K562 (cell line): ENCODE measurements at regions not wholly inside any gene's neighbourhood (a gene's known extent, or its start where the extent isn't known, plus 50 kb on each side); places are given as distances from the start of the nearest gene placed in this dataset.
"Not testable (repeated sequence)": the region's sequence is repeated elsewhere in the genome, so short reads cannot be mapped to it uniquely, and the experiment has no call there.

Experiments
- ATAC-seq: fragments of 200-7000 bp; cut with Tn5 transposase; 3 replicates; pipeline ENCODE4 v1.9.1; 2020; ENCODE audit warnings: moderate library complexity
- BruUV-seq: library from RNA; stranded (reverse); fragments of 400-500 nt; replicated peaks from 2 replicates; lab custom pipeline; 2021; lab: Mats Ljungman, UMichigan
- CTCF ChIA-PET: fragments of 300-600 bp; formaldehyde crosslinking; extraction: SDS; loops from one replicate; lab custom pipeline; 2021; ENCODE audit warnings: low intra/inter-chr PET ratio; lab: Yijun Ruan, JAX
- POLR2A ChIA-PET: fragments of 300-600, 350-650 bp; sonication (Branson Sonifier 250); formaldehyde crosslinking; extraction: SDS; loops from one replicate; lab custom pipeline; 2021; ENCODE audit warnings: antibody characterized with exemption, inconsistent platforms; lab: Yijun Ruan, JAX
- DNase-seq, 4 experiments: peaks; one replicate each; pipeline versions ENCODE4 v3.0.0 to v3.0.0-alpha.2; 2011 to 2018; ENCODE audit warnings: low spot score in 3 of 4, mixed read lengths in 3 of 4; ENCODE audit errors: extremely low read depth in 1 of 4
- FAIRE-seq: peaks from 2 replicates; lab custom pipeline; 2011; peaks lifted over from hg19 to GRCh38; lab: Jason Lieb, UNC
- H2AFZ ChIP-seq: 2 replicates; pipeline ENCODE4 v1.6.0; 2011; ENCODE audit warnings: low read depth, low read length, control low read depth, inconsistent platforms
- H3K27ac ChIP-seq: fragments of 200-600 bp; 3 replicates; pipeline ENCODE4 v1.8.0; 2011; ENCODE audit warnings: low read depth, mild to moderate bottlenecking, control low read depth, inconsistent platforms, low read length, moderate library complexity, mixed read lengths; ENCODE audit errors: extremely low read depth
- H3K27me3 ChIP-seq, 2 experiments: fragments of 300-600 bp in 1 of 2; 2 replicates in 1 of 2; 3 replicates in 1 of 2; pipeline versions ENCODE4 v1.6.0 to v1.8.0; 2011; ENCODE audit warnings: inconsistent platforms in 2 of 2, low read length in 2 of 2, mild to moderate bottlenecking in 1 of 2, mixed read lengths in 1 of 2, moderate library complexity in 1 of 2; ENCODE audit not compliant: control insufficient read depth in 2 of 2, insufficient read depth in 2 of 2
- H3K36me3 ChIP-seq: fragments of 300-600 bp; 3 replicates; pipeline ENCODE4 v1.8.0; 2011; ENCODE audit warnings: mild to moderate bottlenecking, low read length, inconsistent platforms; ENCODE audit not compliant: control insufficient read depth, insufficient read depth
- H3K4me1 ChIP-seq, 2 experiments: fragments of 200-600 bp in 1 of 2; replicated peaks in 1 of 2; 2 replicates in 1 of 2; 3 replicates in 1 of 2; pipeline versions ENCODE4 v1.5.1 to v1.8.0; 2011; ENCODE audit warnings: inconsistent platforms in 2 of 2, low read length in 2 of 2, mild to moderate bottlenecking in 1 of 2, mixed read lengths in 1 of 2, moderate library complexity in 1 of 2; ENCODE audit not compliant: control insufficient read depth in 2 of 2, insufficient read depth in 2 of 2
- H3K4me2 ChIP-seq: 2 replicates; pipeline ENCODE4 v1.6.1; 2011; ENCODE audit warnings: low read length, control low read depth, inconsistent platforms, mixed read lengths; ENCODE audit not compliant: insufficient read depth
- H3K4me3 ChIP-seq: fragments of 200-600 bp; sonication (generic), shearing (Covaris generic); 2 replicates; pipeline ENCODE4 v1.5.1; 2016; ENCODE audit warnings: control low read depth, inconsistent platforms
- H3K79me2 ChIP-seq: fragments of 200-600 bp; 3 replicates; pipeline ENCODE4 v1.8.0; 2011; ENCODE audit warnings: low read length, inconsistent platforms; ENCODE audit not compliant: control insufficient read depth, insufficient read depth
- H3K9ac ChIP-seq, 2 experiments: 2 replicates each; pipeline versions ENCODE4 v1.6.0 to v1.6.1; 2011; ENCODE audit warnings: low read depth in 2 of 2, low read length in 2 of 2, control low read depth in 1 of 2, inconsistent platforms in 1 of 2, mild to moderate bottlenecking in 1 of 2, mixed read lengths in 1 of 2; ENCODE audit not compliant: insufficient read depth in 1 of 2
- H3K9me1 ChIP-seq: one replicate; pipeline ENCODE4 v1.6.0; 2011; ENCODE audit warnings: inconsistent platforms, mild to moderate bottlenecking, low read length, moderate library complexity; ENCODE audit not compliant: control insufficient read depth, insufficient read depth
- H3K9me3 ChIP-seq: replicated peaks from 2 replicates; pipeline ENCODE4 v1.5.1; 2011; ENCODE audit warnings: low read depth, low read length, inconsistent platforms; ENCODE audit not compliant: control insufficient read depth, insufficient read depth
- H4K20me1 ChIP-seq: replicated peaks from 2 replicates; pipeline ENCODE4 v1.6.1; 2011; ENCODE audit warnings: low read length, inconsistent platforms, mixed read lengths; ENCODE audit not compliant: control insufficient read depth, insufficient read depth
- BHLHE40 ChIP-seq: IDR thresholded peaks from 2 replicates; pipeline ENCODE4 v1.6.1; 2011; ENCODE audit warnings: low read length, improper control_type of control experiment
- GATA2 ChIP-seq: sonication (generic); formaldehyde crosslinking; IDR thresholded peaks from 2 replicates; pipeline ENCODE4 v1.4.0; 2020; ENCODE audit warnings: mild to moderate bottlenecking, missing genetic modification reagents
- HLTF ChIP-seq: fragments of 450-650 bp; IDR thresholded peaks from 2 replicates; pipeline ENCODE4 v1.6.1; 2016
- MBD2 ChIP-seq: sonication (generic); IDR thresholded peaks from 2 replicates; pipeline ENCODE4 v1.6.1; 2016; ENCODE audit warnings: low read depth, borderline replicate concordance
- MTA1 ChIP-seq: fragments of 450-650 bp; IDR thresholded peaks from 2 replicates; pipeline ENCODE4 v1.6.1; 2017; ENCODE audit warnings: borderline replicate concordance
- NR3C1 ChIP-seq: sonication (generic); formaldehyde crosslinking; IDR thresholded peaks from 2 replicates; pipeline ENCODE4 v1.8.1; 2022; ENCODE audit warnings: missing genetic modification reagents
- SMAD4 ChIP-seq: fragments of 250-450 bp; sonication (Bioruptor Pico); conservative IDR thresholded peaks from 2 replicates; pipeline ENCODE4 v1.8.0; 2021; ENCODE audit warnings: inconsistent platforms, mild to moderate bottlenecking, moderate library complexity
- TBL1XR1 ChIP-seq, 2 experiments: IDR thresholded peaks; 2 replicates each; pipeline ENCODE4 v1.6.1; 2012; ENCODE audit warnings: improper control_type of control experiment in 2 of 2, low read length in 2 of 2, mild to moderate bottlenecking in 1 of 2
- ZFP36 ChIP-seq: fragments of 150-350 bp; IDR thresholded peaks from 2 replicates; pipeline ENCODE4 v1.6.1; 2018; ENCODE audit warnings: low read length, low read depth; ENCODE audit not compliant: partially characterized antibody
- ZNF347 ChIP-seq: fragments of 450-650 bp; formaldehyde crosslinking; IDR thresholded peaks from 2 replicates; pipeline ENCODE4 v1.4.0; 2020; ENCODE audit warnings: low read depth, mild to moderate bottlenecking, moderate library complexity
- WGBS: fragments of 100-300 bp; shearing (Covaris generic); methylation state at CpG from one replicate; pipeline ENCODE4 v1.1.6; 2016; ENCODE audit warnings: low coverage, mixed read lengths; ENCODE audit not compliant: insufficient coverage; ENCODE audit errors: missing lambda C conversion rate; 5-methylcytosine and 5-hydroxymethylcytosine counted together
- in situ Hi-C: fragments of 300-500 bp; cut with MboI; formaldehyde crosslinking; loops from 4 replicates; pipeline ENCODE4 v1.15.0; 2018; ENCODE audit warnings: inconsistent platforms, mixed read lengths
- intact Hi-C: fragments of 100-400 bp; cut with micrococcal nuclease; formaldehyde crosslinking; loops from 2 replicates; pipeline ENCODE4 v1.14.2; 2022
- TF ChIP-seq, protein P1 (sequence below): sonication (generic); formaldehyde crosslinking; IDR thresholded peaks from 2 replicates; pipeline ENCODE4 v1.8.0; 2022; ENCODE audit warnings: missing genetic modification reagents, mild to moderate bottlenecking, borderline replicate concordance
- TF ChIP-seq, protein P2 (sequence below): sonication (generic); formaldehyde crosslinking; IDR thresholded peaks from 2 replicates; pipeline ENCODE4 v1.8.1; 2023; ENCODE audit warnings: mild to moderate bottlenecking, missing genetic modification reagents

DNA sequence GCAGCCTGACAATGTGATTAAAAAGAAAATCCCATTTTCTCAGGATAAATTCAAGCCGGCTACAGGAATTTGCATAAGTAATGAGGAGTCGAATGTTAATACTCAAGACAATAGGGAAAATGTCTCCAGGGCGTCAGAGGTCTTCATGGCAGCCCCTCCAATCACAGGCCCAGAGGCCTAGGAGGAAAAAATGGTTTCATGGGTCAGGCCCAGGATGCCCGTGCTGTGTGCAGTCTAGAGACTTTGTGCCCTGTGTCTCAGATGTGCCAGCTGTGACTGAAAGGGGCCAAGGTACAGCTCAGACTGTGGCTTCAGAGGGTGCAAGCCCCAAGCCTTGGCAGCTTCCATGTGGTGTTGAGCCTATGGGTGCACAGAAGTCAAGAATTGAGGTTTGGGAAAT lies 66.3 kb upstream of the AGR3 start:
- H3K79me2 ChIP-seq, FAIRE-seq, H3K4me2 ChIP-seq, H3K9me3 ChIP-seq, ATAC-seq, H3K27ac ChIP-seq, intact Hi-C loops, H3K9ac ChIP-seq, DNase-seq, H3K4me3 ChIP-seq, POLR2A ChIA-PET, CTCF ChIA-PET, H2AFZ ChIP-seq, H3K36me3 ChIP-seq, H3K27me3 ChIP-seq, H3K9me1 ChIP-seq, in situ Hi-C loops, H4K20me1 ChIP-seq, BruUV-seq, H3K4me1 ChIP-seq: not testable (repeated sequence)
- WGBS = 0% methylated on average over 4 of the region's 4 CpGs
- peak; percentile 67 for TF ChIP-seq ZFP36

DNA sequence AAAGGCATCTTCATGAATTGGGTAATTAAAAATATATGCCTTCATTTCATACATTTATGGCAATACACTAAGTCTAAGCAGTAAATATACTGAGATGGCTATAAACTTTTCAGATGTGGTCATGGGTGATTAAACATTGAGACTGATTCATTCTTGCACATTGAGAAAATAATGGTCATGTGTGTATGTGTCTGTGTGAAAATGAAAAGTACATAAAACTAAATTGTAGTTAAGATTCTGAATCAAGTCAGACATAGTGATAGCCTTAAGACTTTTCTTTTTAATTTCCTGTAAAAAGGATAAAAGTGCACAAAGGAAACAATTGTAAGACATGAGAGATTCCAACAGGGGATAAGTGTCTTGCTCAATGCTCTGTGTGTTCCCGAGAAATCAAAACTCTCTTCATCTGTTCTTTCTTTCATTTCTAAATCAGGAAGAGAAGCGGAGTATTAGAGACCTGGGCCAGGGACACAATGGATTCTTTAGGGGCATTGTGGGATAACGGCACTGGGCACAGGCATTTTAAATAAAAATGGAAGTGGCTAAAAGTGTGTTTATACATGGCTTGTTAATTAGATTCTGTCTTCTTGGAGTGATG lies 69.8 kb upstream of the AGR3 start:
- Histone ChIP-seq H3K9me3 (no peaks in the 10 kb centered on the region), H3K4me1 (no peaks in the 10 kb centered on the region), H3K27me3 (no peaks in the 10 kb centered on the region), H2AFZ (no peak overlapping the region), H3K4me3 (no peak overlapping the region), H3K4me2 (no peak overlapping the region), H3K79me2 (no peaks in the 10 kb centered on the region), H3K27ac (no peak overlapping the region), H3K9ac (no peak overlapping the region), H3K36me3 (no peaks in the 10 kb centered on the region), H3K9me1 (no peaks in the 10 kb centered on the region), H4K20me1 (no peaks in the 10 kb centered on the region)
- in situ Hi-C loops (no loop called here), intact Hi-C loops (no loop called here)
- no peak for FAIRE-seq
- POLR2A ChIA-PET = no interaction called here
- CTCF ChIA-PET = no interaction called here
- 3% methylated on average over 3 of the region's 3 CpGs for WGBS
- ATAC-seq = no peak
- BruUV-seq = no TSS peak
- no peak for DNase-seq
- TF ChIP-seq, protein P1, sequence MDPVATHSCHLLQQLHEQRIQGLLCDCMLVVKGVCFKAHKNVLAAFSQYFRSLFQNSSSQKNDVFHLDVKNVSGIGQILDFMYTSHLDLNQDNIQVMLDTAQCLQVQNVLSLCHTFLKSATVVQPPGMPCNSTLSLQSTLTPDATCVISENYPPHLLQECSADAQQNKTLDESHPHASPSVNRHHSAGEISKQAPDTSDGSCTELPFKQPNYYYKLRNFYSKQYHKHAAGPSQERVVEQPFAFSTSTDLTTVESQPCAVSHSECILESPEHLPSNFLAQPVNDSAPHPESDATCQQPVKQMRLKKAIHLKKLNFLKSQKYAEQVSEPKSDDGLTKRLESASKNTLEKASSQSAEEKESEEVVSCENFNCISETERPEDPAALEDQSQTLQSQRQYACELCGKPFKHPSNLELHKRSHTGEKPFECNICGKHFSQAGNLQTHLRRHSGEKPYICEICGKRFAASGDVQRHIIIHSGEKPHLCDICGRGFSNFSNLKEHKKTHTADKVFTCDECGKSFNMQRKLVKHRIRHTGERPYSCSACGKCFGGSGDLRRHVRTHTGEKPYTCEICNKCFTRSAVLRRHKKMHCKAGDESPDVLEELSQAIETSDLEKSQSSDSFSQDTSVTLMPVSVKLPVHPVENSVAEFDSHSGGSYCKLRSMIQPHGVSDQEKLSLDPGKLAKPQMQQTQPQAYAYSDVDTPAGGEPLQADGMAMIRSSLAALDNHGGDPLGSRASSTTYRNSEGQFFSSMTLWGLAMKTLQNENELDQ (CRISPR knock-in tag) = no peak
- TF ChIP-seq MTA1 = no peak
- TF ChIP-seq ZNF347 (CRISPR knock-in tag) = no peak
- TF ChIP-seq HLTF = no peak
- TF ChIP-seq NR3C1 (CRISPR knock-in tag) = no peak
- TF ChIP-seq, protein P2, sequence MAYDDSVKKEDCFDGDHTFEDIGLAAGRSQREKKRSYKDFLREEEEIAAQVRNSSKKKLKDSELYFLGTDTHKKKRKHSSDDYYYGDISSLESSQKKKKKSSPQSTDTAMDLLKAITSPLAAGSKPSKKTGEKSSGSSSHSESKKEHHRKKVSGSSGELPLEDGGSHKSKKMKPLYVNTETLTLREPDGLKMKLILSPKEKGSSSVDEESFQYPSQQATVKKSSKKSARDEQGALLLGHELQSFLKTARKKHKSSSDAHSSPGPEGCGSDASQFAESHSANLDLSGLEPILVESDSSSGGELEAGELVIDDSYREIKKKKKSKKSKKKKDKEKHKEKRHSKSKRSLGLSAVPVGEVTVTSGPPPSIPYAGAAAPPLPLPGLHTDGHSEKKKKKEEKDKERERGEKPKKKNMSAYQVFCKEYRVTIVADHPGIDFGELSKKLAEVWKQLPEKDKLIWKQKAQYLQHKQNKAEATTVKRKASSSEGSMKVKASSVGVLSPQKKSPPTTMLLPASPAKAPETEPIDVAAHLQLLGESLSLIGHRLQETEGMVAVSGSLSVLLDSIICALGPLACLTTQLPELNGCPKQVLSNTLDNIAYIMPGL (CRISPR knock-in tag) = no peak
- no peak for TF ChIP-seq MBD2
- TF ChIP-seq GATA2 (CRISPR knock-in tag) = no peak
- no peak for TF ChIP-seq TBL1XR1 (IDR thresholded peaks at IDR 0.05; ENCODE audit: low read length in 2 of 2)
- no peak for TF ChIP-seq SMAD4
- TF ChIP-seq BHLHE40 = no peak
